ENCODE measurements at regions not wholly inside any gene's neighbourhood (a gene's known extent, or its start where the extent isn't known, plus 50 kb on each side); places are given as distances from the start of the nearest gene placed in this dataset.
"Not testable (repeated sequence)": the region's sequence is repeated elsewhere in the genome, so short reads cannot be mapped to it uniquely, and the experiment has no call there.

DNA sequence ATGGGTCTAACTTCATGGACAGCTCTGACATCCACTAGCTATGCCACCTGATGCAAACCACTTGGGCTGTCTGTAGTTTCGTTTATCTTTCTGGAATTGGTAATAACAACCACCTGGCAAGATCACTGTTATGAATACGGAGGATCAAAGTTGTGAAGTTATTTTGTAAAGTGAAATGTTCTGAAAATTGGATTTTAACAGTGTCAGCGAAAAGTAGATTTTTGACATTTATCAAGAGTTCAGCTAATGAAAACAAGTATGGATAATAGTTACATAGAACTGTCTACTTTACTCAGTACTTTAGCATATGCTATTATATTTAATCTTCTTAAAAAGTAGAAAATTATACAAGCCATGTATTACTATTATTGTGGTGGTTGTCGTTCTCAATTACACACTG, 813.8 kb downstream of the RNF144A start:
- DNase-seq, result no peak

DNA sequence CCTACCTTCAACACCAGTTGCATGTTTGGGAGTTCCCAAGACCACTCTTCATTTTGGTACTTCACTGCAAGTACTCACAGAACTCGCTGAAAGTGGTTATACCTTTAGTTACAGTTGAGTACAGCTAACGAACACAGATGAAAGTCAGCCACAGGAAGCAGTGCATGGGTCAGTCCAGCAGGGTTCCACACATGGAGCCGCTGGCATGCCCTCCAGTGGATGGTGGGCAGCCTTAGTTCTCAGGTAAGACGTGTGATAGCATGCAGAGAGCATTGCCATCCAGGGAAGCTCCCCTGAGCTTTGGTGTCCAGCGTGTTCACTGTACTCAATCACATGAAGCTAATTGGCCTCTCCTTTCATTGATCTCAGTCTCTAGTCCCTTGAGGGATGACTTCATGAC, 815.3 kb downstream of the RNF144A start:
- no peak for DNase-seq

DNA sequence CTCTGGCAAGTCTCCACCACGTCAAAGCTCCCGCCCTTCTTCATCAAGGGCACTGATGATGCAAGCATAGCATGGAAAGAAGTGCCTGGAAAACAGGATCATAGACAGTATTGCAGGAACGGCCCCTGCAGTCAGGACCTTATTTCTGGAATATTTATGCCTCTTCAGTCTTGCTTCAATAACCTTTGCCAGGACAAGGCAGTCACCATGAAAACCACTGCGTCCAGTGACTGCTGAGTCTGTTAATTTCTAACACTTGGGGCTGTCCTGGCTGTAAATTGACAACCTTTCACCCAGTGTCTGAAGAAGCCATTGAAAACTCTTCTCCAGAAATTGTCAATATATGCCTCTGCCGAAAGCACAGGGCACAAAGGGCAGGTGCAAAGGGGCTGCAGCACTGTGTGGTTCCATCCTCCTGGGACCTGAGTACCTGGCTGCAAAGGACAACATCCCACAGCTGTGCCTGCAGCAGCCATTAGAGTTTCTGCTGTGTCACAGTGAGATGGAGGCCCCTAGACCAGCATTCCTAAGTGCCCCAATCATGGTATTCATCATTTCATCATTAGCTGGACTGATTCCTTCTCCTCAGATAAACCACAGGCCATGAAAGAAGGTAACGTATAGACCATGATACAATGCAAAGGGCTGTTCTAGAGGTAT, 819.6 kb downstream of the RNF144A start:
- no peak for DNase-seq

DNA sequence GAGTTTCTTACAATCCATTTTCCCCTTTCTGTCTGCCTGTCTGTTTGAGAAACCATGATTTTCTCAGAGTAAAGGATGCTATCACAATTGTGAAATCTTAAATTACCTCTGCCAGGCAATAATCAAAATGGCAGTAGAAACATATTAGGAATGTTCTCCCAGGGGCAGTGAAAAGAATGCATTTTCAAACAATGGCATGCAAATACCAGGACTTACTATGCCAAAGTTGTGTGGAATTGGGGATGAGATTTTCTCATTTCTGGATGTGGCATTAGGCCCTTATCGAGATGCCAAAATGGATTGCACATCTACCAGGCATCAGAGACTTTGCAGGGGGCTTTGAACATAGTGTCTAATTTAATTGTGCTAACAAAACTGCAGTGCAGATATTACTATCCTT, 821.4 kb downstream of the RNF144A start:
- no peak for DNase-seq

DNA sequence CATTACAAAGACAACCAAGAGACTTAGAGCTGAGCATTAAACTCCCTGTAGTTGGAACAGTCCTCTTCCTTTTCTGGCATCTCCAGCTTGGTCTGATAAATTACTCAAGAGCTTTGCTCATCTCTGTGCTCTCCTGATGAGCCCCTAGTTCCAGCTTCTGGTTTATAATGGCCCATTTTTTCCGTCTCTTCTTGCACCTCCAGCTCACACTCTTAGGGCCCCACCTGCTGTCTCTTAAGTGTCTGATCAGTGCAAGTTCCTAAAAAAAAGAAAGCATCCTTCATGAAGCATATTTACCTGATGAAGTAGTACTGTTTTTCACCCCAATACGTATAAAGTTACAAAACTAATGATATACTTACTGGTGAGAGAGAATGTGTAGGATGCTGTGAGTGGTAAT, 822.9 kb downstream of the RNF144A start:
- no peak for DNase-seq

DNA sequence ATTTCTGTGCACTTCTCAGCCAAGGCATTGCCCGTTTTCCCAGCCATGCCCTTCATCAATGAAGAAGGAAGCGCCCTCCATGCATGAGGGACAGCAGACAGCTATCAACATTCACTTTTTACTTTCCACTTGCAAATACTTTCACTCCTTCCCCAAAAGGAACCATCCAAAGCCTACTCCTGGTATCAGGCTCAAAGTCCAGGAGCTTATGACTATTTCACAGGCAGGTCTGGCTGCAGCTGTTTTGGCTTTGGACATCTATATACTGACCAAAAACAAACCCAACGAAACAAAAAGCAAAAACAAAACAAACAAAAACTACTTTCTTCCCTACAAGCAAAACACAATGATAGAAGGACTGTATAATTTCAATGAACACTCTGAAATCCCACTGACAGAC, 825.1 kb downstream of the RNF144A start:
- no peak for DNase-seq

DNA sequence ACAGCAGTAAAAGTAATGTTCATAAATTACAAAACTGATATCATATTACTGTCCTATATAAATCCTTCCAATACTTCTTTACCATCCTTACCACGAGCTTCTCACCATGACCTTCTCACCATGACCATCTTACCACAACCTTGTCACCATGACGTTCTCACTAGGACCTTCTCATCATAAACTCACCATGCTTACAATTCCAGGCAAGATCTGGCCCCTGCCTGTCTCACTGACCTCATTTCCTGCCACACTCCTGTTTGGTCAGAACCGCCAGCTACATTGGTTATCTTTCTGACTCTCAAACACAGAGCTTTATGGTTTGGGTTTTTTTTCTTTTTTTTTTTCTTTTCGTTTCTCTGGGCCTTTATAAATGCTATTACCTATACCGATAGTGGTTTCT, 827.6 kb downstream of the RNF144A start:
- no peak for DNase-seq

DNA sequence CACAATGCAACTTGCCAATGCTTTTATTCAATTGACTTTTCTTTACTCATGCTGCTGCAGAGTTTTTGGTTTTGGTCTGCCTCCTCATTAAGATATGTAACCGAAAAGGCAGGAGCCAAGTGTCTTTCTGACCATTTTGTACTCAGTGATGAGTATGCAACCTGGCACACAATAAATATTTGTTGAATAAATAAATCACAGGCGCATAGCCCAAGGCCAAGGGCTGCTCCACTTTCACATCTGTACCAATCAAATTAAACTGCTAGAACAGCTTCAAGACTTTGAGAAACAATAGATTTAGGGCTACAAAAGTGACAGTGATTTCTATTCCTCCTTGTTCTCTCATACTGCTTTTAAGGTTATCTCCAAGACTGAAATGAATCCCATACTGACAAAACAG, 828.2 kb downstream of the RNF144A start:
- no peak for DNase-seq

DNA sequence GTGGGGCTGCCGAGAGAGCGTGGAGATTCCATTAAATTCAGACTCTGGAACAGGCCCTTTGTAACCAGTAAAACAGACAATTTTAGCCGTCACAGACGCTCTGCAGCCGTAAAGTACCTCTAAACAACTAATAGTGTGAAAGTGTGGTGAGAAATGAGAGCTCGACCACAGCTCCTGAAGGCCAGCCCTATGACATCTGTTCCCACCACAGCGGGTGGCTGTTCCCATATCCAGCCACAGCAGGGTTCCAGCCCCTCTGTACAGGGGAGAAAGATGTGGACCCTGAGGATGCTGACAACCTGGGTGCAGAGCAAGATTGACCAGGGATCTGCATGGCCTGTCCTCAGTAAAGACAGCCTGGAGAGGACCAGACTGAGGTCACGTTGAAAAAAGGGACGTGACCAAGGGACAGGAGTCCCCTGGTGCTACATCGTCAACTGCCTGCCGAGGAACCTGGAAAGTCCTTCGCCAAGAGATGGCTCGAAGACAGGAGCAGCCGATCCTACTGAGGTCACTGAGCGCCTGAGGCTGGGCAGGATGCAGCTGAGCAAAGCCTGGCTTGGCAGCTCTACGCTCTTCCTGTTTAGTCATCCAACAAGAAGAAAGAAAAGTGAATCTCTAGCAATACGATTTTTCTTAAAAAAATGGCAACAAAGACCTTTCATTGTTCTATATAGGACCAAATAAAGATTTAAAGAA, 831.7 kb downstream of the RNF144A start:
- no peak for DNase-seq

DNA sequence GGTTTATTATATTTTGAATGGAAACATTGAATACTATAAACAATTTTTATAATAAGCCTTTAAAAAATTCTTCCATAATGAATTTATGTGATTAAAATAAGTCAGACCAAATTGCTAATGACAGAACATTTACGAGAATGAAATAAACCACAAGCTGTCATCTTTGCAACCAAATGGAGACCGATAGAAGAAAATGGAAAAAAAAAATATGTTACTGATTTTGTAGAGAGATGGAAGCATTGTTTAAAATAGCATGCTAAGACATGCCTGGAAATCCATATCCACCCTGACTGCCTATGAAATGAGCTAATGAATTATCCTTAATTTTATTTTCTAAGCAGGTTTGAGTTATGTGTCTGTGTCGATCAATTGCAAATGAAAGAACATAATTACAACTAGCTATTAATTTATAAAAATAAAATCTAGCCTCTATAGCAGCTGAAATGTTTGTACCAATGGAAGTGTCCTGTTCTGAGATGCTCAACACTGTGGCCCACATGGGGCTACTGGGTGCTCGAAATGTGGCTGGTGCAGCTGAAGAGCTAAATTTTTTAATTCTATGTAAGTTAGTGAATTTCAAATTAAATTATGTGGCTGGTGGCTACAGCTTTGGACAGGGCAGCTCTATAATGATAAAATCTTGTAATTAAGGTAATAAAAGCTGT, 832.8 kb downstream of the RNF144A start:
- no peak for DNase-seq

DNA sequence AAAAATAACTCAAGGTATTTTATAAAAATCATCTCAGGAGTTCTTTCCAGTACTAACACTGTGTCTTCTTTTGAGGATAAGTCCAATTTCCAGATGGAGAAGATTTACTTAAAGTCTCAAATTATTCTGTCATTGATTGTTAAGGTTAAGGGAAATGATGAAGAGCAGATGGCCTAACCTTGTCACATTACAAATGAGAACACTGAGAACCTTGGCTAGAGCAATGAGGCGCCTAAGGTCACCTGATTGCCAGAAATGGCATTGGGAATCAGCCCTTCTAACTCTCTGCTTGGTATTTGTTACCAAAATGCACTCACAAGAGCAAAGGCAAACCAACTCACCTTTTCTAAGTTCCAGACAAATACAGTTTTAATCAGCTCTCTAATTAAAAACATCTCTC, 835.1 kb downstream of the RNF144A start:
- no peak for DNase-seq

DNA sequence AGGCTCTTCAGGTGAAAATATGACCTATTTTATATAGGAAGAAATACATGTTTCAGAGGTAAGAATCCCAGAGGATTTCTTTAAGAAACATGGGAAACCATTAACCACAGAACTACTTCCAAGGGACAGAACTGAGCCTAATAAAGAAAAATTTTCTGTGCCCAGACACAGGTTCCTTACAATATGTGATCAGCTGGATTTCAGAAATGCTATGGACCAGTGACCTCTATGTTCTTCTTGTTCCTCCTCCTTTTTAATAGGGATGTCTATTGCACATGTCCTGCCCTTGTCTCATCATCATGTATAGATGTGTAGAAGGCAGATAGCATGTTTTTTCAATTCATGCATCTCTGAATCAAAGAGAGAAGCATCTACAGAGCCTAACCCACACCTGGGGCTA, 836.6 kb downstream of the RNF144A start:
- no peak for DNase-seq

DNA sequence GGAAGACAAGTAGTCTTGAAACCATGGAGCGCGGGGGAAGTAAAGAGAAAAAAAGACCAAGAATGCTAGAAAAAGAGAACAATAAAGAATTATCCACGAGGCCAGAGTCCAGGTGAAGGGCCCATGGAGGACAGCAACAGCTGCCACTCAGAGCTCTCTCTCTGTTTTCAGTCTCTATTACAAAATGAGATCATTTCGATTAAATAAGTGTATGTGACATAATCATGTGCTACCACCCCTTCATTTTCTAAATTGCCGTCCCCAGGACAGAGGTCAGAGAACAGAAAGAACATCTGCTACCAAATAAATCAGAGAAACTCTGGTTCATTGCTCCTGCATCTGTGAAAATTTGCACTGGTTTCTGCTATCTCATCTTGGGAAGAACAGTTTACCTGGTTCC, 838.7 kb downstream of the RNF144A start:
- no peak for DNase-seq

DNA sequence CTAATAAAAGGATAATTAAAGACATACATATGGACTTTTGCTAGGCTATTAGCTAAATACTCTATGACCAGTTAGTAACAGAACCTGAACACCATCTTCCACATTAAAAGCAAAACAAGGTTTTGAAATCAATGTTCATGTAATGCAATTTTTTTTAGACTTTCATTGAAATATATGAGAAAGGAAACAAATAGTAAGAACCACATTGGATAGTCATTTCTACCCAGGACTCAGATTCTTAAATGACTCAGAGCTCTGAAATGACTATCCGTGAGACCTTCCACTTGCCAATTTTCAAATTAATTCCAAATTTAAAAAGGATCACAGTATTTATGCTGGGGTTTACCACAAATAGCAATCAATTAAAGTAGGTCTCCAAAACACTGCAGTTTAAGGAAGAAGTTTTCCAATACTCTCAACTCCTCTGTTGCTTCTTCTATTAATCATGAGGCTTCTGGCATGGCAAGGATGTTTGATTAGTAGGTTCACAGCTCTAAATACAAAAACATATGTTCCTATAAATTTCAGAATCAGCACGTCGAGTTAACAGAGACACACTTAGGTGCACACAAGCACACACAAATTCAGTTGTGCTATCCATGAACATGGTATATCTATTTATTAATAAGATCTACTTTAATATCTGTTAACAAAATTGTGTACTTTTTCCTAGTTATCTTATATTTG, 841.0 kb downstream of the RNF144A start:
- no peak for DNase-seq

DNA sequence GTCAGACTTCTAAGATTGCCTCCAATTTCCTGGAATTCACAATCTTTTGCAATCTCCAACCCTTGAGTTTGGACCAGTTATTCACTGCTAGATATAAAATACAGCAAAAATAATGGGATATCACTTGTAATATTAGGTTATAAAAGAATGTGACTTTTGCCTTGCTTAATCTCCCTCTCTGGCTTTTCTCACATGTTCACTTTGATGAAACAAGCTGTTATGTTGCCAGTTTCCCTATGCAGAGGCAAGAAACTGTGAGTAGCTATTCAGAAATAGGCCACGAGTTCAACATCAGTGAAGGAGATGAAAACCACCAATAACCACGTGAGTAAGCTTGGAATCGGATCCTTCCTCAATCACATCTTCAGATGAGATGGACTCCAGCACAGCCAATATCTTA, 842.7 kb downstream of the RNF144A start:
- no peak for DNase-seq

DNA sequence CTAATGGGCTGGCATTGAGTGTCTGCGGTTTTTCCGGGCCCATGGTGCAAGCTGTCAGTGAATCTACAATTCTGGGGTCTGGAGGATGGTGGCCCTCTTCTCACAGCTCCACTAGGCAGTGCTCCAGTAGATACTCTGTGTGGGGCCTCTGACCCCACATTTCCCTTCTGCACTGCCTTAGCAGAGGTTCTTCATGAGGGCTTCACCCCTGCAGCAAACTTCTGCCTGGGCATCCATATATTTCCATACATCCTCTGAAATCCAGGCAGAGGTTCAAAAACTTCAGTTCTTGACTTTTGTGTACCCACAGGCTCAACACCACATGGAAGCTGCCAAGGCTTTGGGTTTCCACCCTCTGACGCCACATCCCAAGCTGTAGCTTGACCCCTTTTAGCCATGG, 846.2 kb downstream of the RNF144A start:
- DNase-seq, result not testable (repeated sequence)

DNA sequence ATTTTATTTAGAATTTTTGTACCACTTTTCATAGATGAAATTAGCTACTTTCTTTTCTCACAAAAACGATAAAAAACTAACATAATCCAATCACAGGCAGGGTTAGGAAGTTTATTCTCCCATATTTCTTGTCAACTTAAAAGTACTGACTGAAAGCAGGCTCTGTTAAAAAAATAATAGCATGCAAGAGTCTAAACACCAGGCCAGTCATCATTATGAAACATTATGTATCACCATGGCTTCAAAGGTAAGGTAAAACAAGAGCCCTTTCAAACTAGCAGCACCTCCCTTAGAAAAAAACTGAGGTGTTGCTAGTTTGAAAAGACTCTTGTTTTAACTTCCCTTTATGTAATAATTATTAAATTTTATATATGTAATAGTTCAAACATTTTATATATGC, 848.0 kb downstream of the RNF144A start:
- DNase-seq, result no peak

DNA sequence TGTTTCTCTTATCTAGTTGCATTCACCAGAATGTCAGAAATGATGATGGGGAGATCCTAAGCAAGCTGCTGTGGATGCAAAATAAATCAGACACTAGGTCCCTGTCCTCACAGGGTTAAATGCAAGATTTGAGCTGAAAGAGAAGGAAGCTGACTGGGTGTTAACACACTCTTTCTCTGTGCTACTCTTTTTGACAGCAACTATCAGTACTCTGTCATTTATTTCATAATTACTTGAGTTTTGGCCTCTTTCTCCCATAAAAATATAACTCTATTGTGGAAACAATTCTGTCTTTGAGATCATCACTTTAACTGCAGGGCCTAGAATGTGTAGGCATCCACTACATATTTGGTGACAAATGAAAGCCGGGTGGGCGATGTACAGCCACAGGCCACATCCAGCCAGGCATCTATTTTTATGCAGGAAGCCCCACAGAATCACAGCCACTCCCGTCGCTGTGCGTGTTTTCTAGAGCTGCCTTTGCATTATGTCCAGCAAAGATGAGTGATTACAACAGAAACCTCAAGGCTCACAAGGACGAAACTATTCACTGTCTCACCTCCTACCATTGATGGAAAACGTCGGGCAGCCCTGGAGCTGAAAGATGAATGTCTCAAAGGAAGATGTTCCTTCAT, 849.0 kb downstream of the RNF144A start:
- DNase-seq, result no peak

DNA sequence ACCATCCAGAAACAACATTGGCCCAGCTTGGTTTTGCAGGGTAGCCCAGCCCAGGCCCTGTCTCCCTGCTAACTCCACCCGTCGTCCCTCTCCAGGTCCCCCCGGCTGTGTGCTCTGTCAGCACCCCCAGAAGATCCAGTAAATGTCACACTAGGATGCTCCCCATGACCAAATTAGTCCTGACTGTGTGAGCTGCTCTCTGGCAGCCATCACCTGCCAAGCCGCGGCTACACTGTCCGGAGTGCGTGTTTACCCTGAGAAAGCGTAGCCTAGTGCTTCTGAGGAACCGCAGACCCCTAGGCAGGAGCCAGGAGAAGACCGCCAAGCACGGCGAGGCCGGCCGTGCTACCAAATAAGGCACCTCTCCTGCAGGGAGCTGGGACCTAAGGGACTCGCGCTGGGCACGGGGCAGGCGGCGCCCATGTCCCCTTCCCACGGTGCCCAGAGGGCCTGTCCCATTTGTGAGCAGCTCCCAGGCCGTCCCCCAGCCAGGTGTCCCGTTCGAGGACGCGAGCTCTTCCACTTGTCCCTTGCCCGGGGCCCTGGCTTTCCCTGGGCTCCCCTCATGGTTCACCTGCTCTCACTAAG, 849.9 kb downstream of the RNF144A start:
- no peak for DNase-seq

DNA sequence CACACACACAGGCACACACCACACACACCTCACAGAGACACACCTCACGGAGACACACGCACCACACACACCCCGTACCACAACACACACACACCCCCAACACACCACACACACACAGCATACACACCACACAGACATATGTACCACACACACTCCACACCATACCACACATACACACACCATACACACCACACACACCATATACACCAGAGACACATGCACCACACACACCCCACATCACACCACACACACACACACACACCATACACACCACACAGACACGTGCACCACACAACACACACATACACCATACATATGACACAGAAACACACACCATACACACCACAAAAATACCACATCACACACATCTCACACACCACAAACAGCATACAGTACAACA, 850.7 kb downstream of the RNF144A start:
- DNase-seq, result no peak

DNA sequence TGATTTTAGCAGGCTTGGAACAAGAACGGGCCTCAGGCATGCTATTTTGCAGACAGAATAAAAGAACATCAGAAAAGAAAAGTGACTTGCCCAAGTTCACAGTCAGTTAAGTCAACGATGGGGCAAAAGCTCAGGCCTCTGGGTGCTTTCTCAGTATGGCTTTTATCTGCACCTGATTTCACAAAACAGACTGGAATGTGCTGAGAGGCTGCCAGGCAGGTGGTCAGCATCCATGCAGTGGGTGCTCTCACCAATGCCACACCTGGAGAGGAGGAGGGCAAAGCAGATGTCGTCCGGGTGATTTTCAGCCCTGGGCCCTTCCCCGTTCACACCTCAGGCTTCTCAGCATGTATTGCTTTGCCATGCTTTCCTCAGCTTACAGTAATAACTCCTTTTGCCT, 854.6 kb downstream of the RNF144A start:
- DNase-seq, result no peak

DNA sequence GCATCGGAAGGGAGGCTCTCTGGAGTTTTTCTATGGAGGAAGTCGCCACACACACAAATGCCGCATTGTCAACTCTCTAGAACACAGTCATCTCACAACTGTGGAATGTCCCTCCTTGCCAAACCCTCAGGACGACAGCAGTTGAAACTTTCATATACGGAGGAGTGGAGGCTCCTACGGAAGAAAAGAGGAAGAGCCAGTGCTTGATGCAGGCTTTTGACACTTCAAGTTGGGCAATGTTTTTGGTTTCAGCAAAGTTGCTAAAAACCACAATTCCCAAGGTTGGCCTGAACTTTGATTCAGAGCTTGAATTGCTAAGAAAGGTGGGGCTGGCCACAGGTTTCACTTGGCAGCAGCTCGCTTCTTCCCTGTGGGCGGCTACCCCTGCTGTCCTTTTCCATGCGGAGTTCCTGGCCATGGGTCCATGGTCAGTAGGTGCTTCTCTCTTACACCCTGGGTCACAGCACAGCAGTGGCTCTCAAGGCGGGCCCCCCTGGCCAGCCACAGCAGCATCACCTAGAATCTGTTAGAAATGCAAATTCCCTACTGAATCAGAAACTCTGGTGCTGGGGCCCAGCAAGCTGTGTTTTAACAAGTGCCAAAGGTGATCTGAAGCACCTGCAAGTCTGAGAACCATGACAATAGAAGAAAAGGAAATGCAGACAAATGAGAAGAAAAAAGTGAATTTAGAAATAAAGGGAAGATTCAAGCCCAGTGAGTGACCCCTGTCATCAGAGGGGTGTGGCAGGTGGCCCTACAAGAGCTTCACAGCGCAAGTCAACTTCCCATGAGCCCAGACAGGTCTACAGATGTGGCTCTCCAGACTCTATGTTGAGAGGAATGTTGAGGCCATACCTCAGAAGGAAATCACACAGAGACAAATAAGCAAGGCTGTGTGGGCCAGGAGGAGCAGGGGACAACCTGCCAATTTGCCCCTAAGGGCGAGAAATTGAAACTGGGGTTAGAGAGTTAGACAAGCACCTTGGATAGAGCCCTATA, 856.4 kb downstream of the RNF144A start:
- DNase-seq, result no peak

Measured in NCI-H82 (cell line).